Vagina (tissue), 2 donors: ENCODE measurements at regions not wholly inside any gene's neighbourhood (a gene's known extent, or its start where the extent isn't known, plus 50 kb on each side); places are given as distances from the start of the nearest gene placed in this dataset.

ENCODE experiments used
- CTCF ChIP-seq, 3 experiments: fragments of 450-650 bp in 2 of 3; fragments of 200-600 bp in 1 of 3; sonication (generic) in 1 of 3; IDR thresholded peaks; one replicate each; pipeline ENCODE4 v1.5.1; 2017 to 2019; ENCODE audit warnings: antibody characterized with exemption in 3 of 3, mild to moderate bottlenecking in 2 of 3, moderate library complexity in 2 of 3
- POLR2A ChIP-seq, 2 donors: fragments of 450-650 bp; IDR thresholded peaks; one replicate each; pipeline ENCODE4 v1.6.1; 2017; ENCODE audit warnings: antibody characterized with exemption in 2 of 2, mild to moderate bottlenecking in 2 of 2, moderate library complexity in 2 of 2

DNA sequence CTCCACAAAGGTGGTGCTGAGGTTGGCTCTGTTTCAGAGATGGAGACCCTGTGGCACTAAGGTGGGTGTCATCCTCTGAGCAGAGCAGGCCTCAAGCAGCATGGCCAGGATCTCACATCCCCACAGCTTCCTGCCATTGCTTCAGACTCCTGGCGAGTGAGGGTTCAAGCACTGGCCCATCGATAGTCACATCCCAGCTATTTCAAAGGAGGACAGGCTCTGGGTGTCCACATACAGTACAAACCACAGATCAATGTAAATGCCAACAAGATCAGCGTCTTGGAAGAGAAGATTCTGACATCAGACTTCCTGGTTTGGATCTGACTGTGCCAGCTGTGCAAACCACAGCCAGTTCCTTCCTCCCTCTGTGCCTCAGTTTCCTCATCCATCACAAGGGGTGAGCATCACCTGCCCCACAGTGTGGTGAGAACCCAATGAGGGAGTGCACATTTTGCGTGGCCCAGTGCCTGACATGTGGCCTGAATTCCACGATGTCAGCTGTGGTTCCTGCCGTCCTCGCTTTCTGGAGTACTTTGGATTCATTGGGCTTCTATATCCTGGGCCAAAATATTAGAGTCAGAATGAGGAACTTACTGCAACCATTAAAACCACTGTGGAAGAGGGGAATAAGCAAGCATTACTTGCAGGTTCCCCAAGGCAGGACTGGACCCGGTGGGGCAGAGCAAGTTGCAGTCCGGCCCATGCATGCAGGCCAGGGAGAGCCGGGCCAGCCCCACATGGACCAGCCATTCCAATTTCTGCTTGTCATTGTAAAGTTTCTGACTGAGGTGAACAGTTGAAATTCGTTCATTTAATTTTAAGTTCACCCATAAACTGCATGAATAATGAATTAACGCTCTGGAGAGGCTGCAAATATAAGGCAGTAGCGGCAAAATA, 236.0 kb downstream of the TTLL2 start:
- TF ChIP-seq CTCF (IDR thresholded peaks at IDR 0.05) (no peak), POLR2A (IDR thresholded peaks at IDR 0.05) (no peak)
